A549 (cell line): ENCODE measurements at regions not wholly inside any gene's neighbourhood (a gene's known extent, or its start where the extent isn't known, plus 50 kb on each side); places are given as distances from the start of the nearest gene placed in this dataset.

Source experiments
- ATAC-seq, 2 experiments: fragments of 200-7000 bp in 1 of 2; fragments of >200 bp in 1 of 2; cut with Nextera tagmentation in 1 of 2; cut with Tn5 transposase in 1 of 2; 3 replicates each; pipeline versions ENCODE4 v1.8.0 to v1.9.1; 2018 to 2020; ENCODE audit warnings: mild to moderate bottlenecking in 1 of 2, moderate library complexity in 1 of 2
- CTCF ChIA-PET: fragments of 300-600 bp; sonication (Branson Sonifier 250); formaldehyde crosslinking; extraction: SDS; loops from one replicate; lab custom pipeline; 2021; ENCODE audit warnings: antibody characterized with exemption, inconsistent platforms; lab: Yijun Ruan, JAX
- POLR2A ChIA-PET: fragments of 350-600 bp; formaldehyde crosslinking; extraction: SDS; loops from one replicate; lab custom pipeline; 2021; ENCODE audit warnings: antibody characterized with exemption, inconsistent platforms; lab: Yijun Ruan, JAX
- DNase-seq, 2 experiments: peaks; one replicate each; pipeline versions ENCODE4 v3.0.0 to v3.0.0-alpha.2; 2011 to 2016; ENCODE audit warnings: low read depth in 1 of 2, low spot score in 1 of 2
- FAIRE-seq: peaks from 2 replicates; lab custom pipeline; 2011; peaks lifted over from hg19 to GRCh38; lab: Jason Lieb, UNC
- H3K27ac ChIP-seq, 2 experiments: fragments of >200 bp; sonication (Bioruptor Twin); formaldehyde crosslinking; 3 replicates each; pipeline ENCODE4 v1.5.1; 2016 to 2017
- H3K4me1 ChIP-seq: fragments of >200 bp; sonication (Bioruptor Twin); formaldehyde crosslinking; 3 replicates; pipeline ENCODE4 v1.6.1; 2016
- H3K4me2 ChIP-seq: fragments of >200 bp; sonication (Bioruptor Twin); formaldehyde crosslinking; 3 replicates; pipeline ENCODE4 v1.6.1; 2016
- H3K4me3 ChIP-seq: fragments of >200 bp; sonication (Bioruptor Twin); formaldehyde crosslinking; 3 replicates; pipeline ENCODE4 v1.5.1; 2016
- H3K9me3 ChIP-seq: fragments of >200 bp; sonication (Bioruptor Twin); formaldehyde crosslinking; 3 replicates; pipeline ENCODE4 v1.6.1; 2016
- BHLHE40 ChIP-seq: IDR thresholded peaks from 2 replicates; pipeline ENCODE4 v1.6.1; 2012; ENCODE audit warnings: low read depth, low read length, inconsistent platforms
- CBX2 ChIP-seq: fragments of 200-600 bp; sonication (generic); IDR thresholded peaks from 2 replicates; pipeline ENCODE4 v1.6.1; 2016; ENCODE audit warnings: low read depth, mild to moderate bottlenecking, borderline replicate concordance
- CBX8 ChIP-seq: fragments of 200-600 bp; sonication (generic); IDR thresholded peaks from 2 replicates; pipeline ENCODE4 v1.6.1; 2016
- CEBPB ChIP-seq, 2 experiments: fragments of >200 bp in 1 of 2; sonication (Bioruptor Twin) in 1 of 2; formaldehyde crosslinking in 1 of 2; IDR thresholded peaks; 2 replicates each; pipeline ENCODE4 v1.6.1; 2012 to 2016
- EHF ChIP-seq: fragments of 250-450 bp; sonication (Bioruptor Pico); IDR thresholded peaks from 2 replicates; pipeline ENCODE4 v1.5.0; 2020; ENCODE audit warnings: mild to moderate bottlenecking
- ESRRA ChIP-seq: fragments of 150-350 bp; IDR thresholded peaks from 2 replicates; pipeline ENCODE4 v1.6.1; 2014; ENCODE audit warnings: mild to moderate bottlenecking, low read length, borderline replicate concordance
- FOSL2 ChIP-seq, 2 experiments: fragments of 450-650 bp in 1 of 2; fragments of >200 bp in 1 of 2; sonication (Bioruptor Twin) in 1 of 2; formaldehyde crosslinking; IDR thresholded peaks; 2 replicates each; pipeline versions ENCODE4 v1.5.0 to v1.6.1; 2016 to 2020; ENCODE audit warnings: mild to moderate bottlenecking in 1 of 2, moderate library complexity in 1 of 2
- FOXS1 ChIP-seq: fragments of 250-450 bp; sonication (Bioruptor Pico); IDR thresholded peaks from 2 replicates; pipeline ENCODE4 v1.5.0; 2020; ENCODE audit warnings: mild to moderate bottlenecking, moderate library complexity
- HEYL ChIP-seq: fragments of 250-450 bp; sonication (Bioruptor Pico); IDR thresholded peaks from 2 replicates; pipeline ENCODE4 v1.8.0; 2021; ENCODE audit warnings: mild to moderate bottlenecking, moderate library complexity
- HOXA7 ChIP-seq: fragments of 250-450 bp; sonication (Bioruptor Pico); IDR thresholded peaks from 2 replicates; pipeline ENCODE4 v1.5.0; 2020; ENCODE audit warnings: mild to moderate bottlenecking, moderate library complexity
- JUNB ChIP-seq: fragments of >200 bp; sonication (Bioruptor Twin); formaldehyde crosslinking; IDR thresholded peaks from 2 replicates; pipeline ENCODE4 v1.6.1; 2016
- MAFK ChIP-seq: fragments of 450-650 bp; IDR thresholded peaks from 2 replicates; pipeline ENCODE4 v1.6.1; 2014; ENCODE audit not compliant: partially characterized antibody
- NPAS2 ChIP-seq: fragments of 250-450 bp; sonication (Bioruptor Pico); IDR thresholded peaks from 2 replicates; pipeline ENCODE4 v1.8.0; 2022; ENCODE audit warnings: mild to moderate bottlenecking, moderate library complexity, borderline replicate concordance
- POLR2AphosphoS2 ChIP-seq: conservative IDR thresholded peaks from 2 replicates; pipeline ENCODE4 v1.6.1; 2012; ENCODE audit warnings: low read length, improper control_type of control experiment, inconsistent platforms
- RFX5 ChIP-seq: fragments of 450-650 bp; IDR thresholded peaks from 2 replicates; pipeline ENCODE4 v1.7.1; 2014; ENCODE audit warnings: antibody characterized with exemption, mild to moderate bottlenecking, moderate library complexity
- RNF2 ChIP-seq: fragments of 200-600 bp; sonication (generic); IDR thresholded peaks from 2 replicates; pipeline ENCODE4 v1.6.1; 2016; ENCODE audit warnings: low read depth, mild to moderate bottlenecking, antibody characterized with exemption, moderate library complexity, borderline replicate concordance
- SMC3 ChIP-seq: fragments of >200 bp; sonication (Bioruptor Twin); formaldehyde crosslinking; IDR thresholded peaks from 3 replicates; pipeline ENCODE4 v1.6.1; 2018; ENCODE audit warnings: inconsistent platforms
- SREBF2 ChIP-seq: fragments of 450-650 bp; IDR thresholded peaks from 2 replicates; pipeline ENCODE4 v1.6.1; 2014; ENCODE audit warnings: mild to moderate bottlenecking, moderate library complexity
- TFCP2L1 ChIP-seq: fragments of 250-450 bp; sonication (Bioruptor Pico); IDR thresholded peaks from 2 replicates; pipeline ENCODE4 v1.5.0; 2021; ENCODE audit warnings: mild to moderate bottlenecking
- WGBS: methylation state at CpG from one replicate; pipeline ENCODE4 v1.1.6; 2017; ENCODE audit errors: missing lambda C conversion rate; 5-methylcytosine and 5-hydroxymethylcytosine counted together
- TF ChIP-seq, protein P1 (sequence below): fragments of 250-450 bp; sonication (Bioruptor Pico); IDR thresholded peaks from 2 replicates; pipeline ENCODE4 v1.5.0; 2020; ENCODE audit warnings: low read depth, mild to moderate bottlenecking, moderate library complexity
- TF ChIP-seq, protein P2 (sequence below): fragments of >200 bp; sonication (Bioruptor Twin); formaldehyde crosslinking; IDR thresholded peaks from 2 replicates; pipeline ENCODE4 v1.6.1; 2016
- TF ChIP-seq, protein P3 (sequence below): IDR thresholded peaks from 2 replicates; pipeline ENCODE4 v1.6.1; 2012
- TF ChIP-seq, protein P4 (sequence below): fragments of 150-350 bp; IDR thresholded peaks from 2 replicates; pipeline ENCODE4 v1.6.1; 2014; ENCODE audit warnings: low read depth, mild to moderate bottlenecking, low read length

DNA sequence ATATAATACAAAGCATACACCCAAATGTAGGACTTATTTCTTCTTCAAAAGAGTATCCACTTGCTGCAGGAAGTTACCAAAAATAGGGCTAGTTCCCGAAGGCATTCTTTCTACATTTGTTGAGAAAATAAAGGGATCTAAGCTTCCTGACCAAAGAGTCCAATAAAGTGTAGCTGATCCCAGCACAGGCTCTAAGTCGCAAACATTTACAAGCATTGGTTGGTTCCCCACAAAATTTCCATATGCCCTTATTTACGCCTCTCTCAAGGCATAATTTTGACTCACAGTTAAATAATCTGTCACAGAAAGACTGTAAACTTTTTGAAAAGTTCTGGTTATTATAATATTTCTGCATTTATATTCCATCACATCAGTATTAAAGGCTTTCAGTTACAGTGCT lies 1520.1 kb upstream of the ZEB2 start:
- Histone ChIP-seq H3K4me2 (no peak overlapping the region), H3K27ac (no peak overlapping the region), H3K9me3 (no peaks in the 10 kb centered on the region), H3K4me1 (no peaks in the 10 kb centered on the region), H3K4me3 (no peak overlapping the region)
- WGBS, result 55% methylated on average over 3 of the region's 3 CpGs
- ATAC-seq, result no peak
- FAIRE-seq, result no peak
- DNase-seq, result no peak
- ChIA-PET POLR2A (no interaction called here), CTCF (interaction anchor here (0.9 kb wide), 1 partner anchor 9 kb away, joined by 5 read pairs; no protein-coding TSS in a partner anchor)
- TF ChIP-seq JUNB, result no peak
- TF ChIP-seq ESRRA, result no peak

DNA sequence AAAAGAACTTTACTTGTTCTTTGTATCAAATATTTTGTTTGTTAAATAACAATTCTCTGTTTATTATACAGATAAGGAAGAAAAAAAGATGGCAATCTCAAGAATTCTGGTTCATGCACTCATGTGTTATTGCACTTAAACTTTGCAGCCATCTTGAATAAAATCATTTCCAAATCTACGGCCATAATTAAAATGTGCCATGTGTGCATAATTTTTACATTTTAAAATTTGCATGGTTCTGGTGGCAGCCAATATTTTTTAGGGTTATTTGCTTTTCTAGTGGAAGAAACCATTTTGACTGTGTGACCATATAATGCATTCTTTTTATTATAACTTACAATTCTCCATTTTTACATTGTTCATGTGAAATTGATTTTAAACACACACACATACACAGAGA lies 1518.1 kb upstream of the ZEB2 start:
- ChIA-PET CTCF (no interaction called here), POLR2A (no interaction called here)
- Histone ChIP-seq H3K9me3 (no peaks in the 10 kb centered on the region), H3K27ac (no peak overlapping the region), H3K4me1 (no peaks in the 10 kb centered on the region), H3K4me2 (no peak overlapping the region), H3K4me3 (no peak overlapping the region)
- TF ChIP-seq FOXS1 (CRISPR knock-in tag) (no peak), MAFK (peak; percentile 62), EHF (CRISPR knock-in tag) (no peak)
- ATAC-seq (no peak), DNase-seq (no peak), FAIRE-seq (no peak)
- WGBS, result 60% methylated on average over 1 of the region's 1 CpG

DNA sequence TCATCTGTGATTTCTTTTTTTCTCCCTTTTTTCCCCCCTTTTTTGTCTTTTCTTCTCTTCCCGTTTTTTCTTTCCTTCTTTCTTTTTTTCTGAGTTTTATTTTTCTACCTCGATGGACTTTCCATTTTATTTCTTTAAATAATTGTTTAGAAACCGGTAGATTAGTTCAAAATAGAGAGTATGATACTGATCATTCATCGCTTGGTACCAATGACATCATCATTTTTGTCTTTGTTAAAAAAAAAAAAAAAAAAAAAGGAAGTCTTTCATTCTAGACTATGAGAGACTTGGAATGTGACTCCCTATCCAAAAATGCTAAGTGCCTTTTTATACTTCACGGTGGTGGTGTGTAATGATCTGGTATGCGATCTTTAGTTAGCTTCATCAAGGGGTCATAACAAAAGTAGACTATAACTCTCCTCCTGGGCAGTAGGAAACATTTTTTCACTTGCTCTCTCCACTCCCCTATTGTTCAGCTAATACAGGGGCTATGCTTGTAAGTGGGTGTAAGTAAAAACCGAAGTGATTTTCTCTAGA lies 1517.5 kb upstream of the ZEB2 start:
- ATAC-seq (no peak), FAIRE-seq (no peak), DNase-seq (no peak)
- no peak for TF ChIP-seq EHF (CRISPR knock-in tag)
- TF ChIP-seq, protein P1, sequence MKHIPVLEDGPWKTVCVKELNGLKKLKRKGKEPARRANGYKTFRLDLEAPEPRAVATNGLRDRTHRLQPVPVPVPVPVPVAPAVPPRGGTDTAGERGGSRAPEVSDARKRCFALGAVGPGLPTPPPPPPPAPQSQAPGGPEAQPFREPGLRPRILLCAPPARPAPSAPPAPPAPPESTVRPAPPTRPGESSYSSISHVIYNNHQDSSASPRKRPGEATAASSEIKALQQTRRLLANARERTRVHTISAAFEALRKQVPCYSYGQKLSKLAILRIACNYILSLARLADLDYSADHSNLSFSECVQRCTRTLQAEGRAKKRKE, result no peak
- TF ChIP-seq, protein P2, sequence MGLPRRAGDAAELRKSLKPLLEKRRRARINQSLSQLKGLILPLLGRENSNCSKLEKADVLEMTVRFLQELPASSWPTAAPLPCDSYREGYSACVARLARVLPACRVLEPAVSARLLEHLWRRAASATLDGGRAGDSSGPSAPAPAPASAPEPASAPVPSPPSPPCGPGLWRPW, result no peak
- TF ChIP-seq NPAS2 (CRISPR knock-in tag), result no peak
- ChIA-PET CTCF (interaction anchor here (0.7 kb wide), 1 partner anchor 1567 kb away, joined by 3 read pairs; no protein-coding TSS in a partner anchor), POLR2A (no interaction called here)
- Histone ChIP-seq H3K4me2 (no peak overlapping the region), H3K4me3 (no peak overlapping the region), H3K27ac (no peak overlapping the region), H3K9me3 (no peaks in the 10 kb centered on the region), H3K4me1 (no peaks in the 10 kb centered on the region)
- WGBS, result 45% methylated on average over 7 of the region's 7 CpGs

DNA sequence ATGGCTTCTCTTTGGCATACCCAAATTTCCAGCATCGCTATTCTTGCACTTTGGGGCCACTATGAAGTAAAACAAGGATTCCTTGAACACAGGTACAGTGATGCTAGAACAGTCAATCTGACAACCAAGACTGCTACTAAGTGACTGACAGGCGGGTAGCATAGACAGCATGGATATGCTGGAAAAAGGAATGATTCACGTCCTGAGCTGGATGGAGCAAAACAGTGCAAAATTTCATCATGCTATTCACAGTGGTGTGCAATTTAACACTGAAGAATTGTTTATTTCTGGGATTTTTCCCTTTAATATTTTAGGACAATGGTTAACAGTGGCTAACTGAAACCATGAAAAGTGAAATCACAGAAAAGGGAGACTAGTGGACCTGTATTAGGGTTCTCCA lies 1511.2 kb upstream of the ZEB2 start:
- no peak for ATAC-seq
- no peak for DNase-seq
- H3K27ac ChIP-seq, result no peak overlapping the region
- no peak for TF ChIP-seq FOSL2 (IDR thresholded peaks at IDR 0.05)
- no peak for TF ChIP-seq FOSL2 (CRISPR knock-in tag; IDR thresholded peaks at IDR 0.05)
- TF ChIP-seq HOXA7, result no peak
- TF ChIP-seq, protein P2, result no peak
- TF ChIP-seq SREBF2, result no peak
- TF ChIP-seq NPAS2 (CRISPR knock-in tag), result no peak
- no peak for TF ChIP-seq EHF (CRISPR knock-in tag)
- TF ChIP-seq, protein P3, sequence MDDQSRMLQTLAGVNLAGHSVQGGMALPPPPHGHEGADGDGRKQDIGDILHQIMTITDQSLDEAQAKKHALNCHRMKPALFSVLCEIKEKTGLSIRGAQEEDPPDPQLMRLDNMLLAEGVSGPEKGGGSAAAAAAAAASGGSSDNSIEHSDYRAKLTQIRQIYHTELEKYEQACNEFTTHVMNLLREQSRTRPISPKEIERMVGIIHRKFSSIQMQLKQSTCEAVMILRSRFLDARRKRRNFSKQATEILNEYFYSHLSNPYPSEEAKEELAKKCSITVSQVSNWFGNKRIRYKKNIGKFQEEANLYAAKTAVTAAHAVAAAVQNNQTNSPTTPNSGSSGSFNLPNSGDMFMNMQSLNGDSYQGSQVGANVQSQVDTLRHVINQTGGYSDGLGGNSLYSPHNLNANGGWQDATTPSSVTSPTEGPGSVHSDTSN, result no peak
- no peak for TF ChIP-seq SMC3
- TF ChIP-seq JUNB, result no peak
- no peak for TF ChIP-seq TFCP2L1 (CRISPR knock-in tag)
- no peak for TF ChIP-seq CBX2
- TF ChIP-seq RFX5, result no peak
- TF ChIP-seq, protein P4, sequence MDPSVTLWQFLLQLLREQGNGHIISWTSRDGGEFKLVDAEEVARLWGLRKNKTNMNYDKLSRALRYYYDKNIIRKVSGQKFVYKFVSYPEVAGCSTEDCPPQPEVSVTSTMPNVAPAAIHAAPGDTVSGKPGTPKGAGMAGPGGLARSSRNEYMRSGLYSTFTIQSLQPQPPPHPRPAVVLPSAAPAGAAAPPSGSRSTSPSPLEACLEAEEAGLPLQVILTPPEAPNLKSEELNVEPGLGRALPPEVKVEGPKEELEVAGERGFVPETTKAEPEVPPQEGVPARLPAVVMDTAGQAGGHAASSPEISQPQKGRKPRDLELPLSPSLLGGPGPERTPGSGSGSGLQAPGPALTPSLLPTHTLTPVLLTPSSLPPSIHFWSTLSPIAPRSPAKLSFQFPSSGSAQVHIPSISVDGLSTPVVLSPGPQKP, result no peak
- TF ChIP-seq RNF2, result no peak
- TF ChIP-seq BHLHE40, result no peak
- TF ChIP-seq POLR2AphosphoS2, result no peak
- no peak for TF ChIP-seq CEBPB (IDR thresholded peaks at IDR 0.05)
- TF ChIP-seq ESRRA, result no peak
- TF ChIP-seq HEYL, result no peak
- no peak for TF ChIP-seq CBX8
- no peak overlapping the region for H3K4me2 ChIP-seq
- 36% methylated on average over 3 of the region's 3 CpGs for WGBS
- ChIA-PET CTCF (no interaction called here), POLR2A (no interaction called here)
- no peaks in the 10 kb centered on the region for H3K9me3 ChIP-seq
- no peaks in the 10 kb centered on the region for H3K4me1 ChIP-seq
- FAIRE-seq, result no peak
- no peak overlapping the region for H3K4me3 ChIP-seq
